ENCODE measurements at regions not wholly inside any gene's neighbourhood (a gene's known extent, or its start where the extent isn't known, plus 50 kb on each side); places are given as distances from the start of the nearest gene placed in this dataset.

GRCh38 chr10:117621196-117621595 lies 78.7 kb downstream of the EMX2 start:
- TF ChIP-seq, protein P1, sequence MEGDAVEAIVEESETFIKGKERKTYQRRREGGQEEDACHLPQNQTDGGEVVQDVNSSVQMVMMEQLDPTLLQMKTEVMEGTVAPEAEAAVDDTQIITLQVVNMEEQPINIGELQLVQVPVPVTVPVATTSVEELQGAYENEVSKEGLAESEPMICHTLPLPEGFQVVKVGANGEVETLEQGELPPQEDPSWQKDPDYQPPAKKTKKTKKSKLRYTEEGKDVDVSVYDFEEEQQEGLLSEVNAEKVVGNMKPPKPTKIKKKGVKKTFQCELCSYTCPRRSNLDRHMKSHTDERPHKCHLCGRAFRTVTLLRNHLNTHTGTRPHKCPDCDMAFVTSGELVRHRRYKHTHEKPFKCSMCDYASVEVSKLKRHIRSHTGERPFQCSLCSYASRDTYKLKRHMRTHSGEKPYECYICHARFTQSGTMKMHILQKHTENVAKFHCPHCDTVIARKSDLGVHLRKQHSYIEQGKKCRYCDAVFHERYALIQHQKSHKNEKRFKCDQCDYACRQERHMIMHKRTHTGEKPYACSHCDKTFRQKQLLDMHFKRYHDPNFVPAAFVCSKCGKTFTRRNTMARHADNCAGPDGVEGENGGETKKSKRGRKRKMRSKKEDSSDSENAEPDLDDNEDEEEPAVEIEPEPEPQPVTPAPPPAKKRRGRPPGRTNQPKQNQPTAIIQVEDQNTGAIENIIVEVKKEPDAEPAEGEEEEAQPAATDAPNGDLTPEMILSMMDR (IDR thresholded peaks at IDR 0.05), result no peak
- no peak for TF ChIP-seq POLR2A (IDR thresholded peaks at IDR 0.05)

Data from testis (tissue), 2 donors.